Esophagus squamous epithelium (tissue), 5 donors: ENCODE measurements at regions not wholly inside any gene's neighbourhood (a gene's known extent, or its start where the extent isn't known, plus 50 kb on each side); places are given as distances from the start of the nearest gene placed in this dataset.

ENCODE experiments used
- DNase-seq: peaks from one replicate; lab custom pipeline; 2025; lab: John Stamatoyannopoulos, UW
- H3K27ac ChIP-seq, 4 donors: fragments of 200-600 bp; sonication (generic); one replicate each; pipeline ENCODE4 v1.5.1; 2016 to 2019; ENCODE audit warnings: mild to moderate bottlenecking in 1 of 4
- H3K27me3 ChIP-seq, 4 donors: fragments of 200-600 bp; sonication (generic); 1 replicate in 3 of 4; 2 replicates in 1 of 4; pipeline versions ENCODE4 v1.5.1 to v1.6.0; 2017 to 2021; ENCODE audit warnings: antibody characterized with exemption in 1 of 4
- H3K36me3 ChIP-seq, 3 donors: fragments of 200-600 bp; sonication (generic); one replicate each; pipeline ENCODE4 v1.5.1; 2016 to 2019
- H3K4me1 ChIP-seq, 3 donors: fragments of 200-600 bp; sonication (generic); one replicate each; pipeline ENCODE4 v1.5.1; 2017 to 2019
- H3K4me3 ChIP-seq, 4 donors: fragments of 200-600 bp; sonication (generic); 1 replicate in 3 of 4; 2 replicates in 1 of 4; pipeline ENCODE4 v1.5.1; 2016 to 2019; ENCODE audit warnings: mild to moderate bottlenecking in 2 of 4, moderate library complexity in 1 of 4
- H3K9me3 ChIP-seq, 3 donors: fragments of 200-600 bp; sonication (generic); one replicate each; pipeline ENCODE4 v1.5.1; 2016 to 2019
- POLR2A ChIP-seq, 4 donors: fragments of 450-650 bp; IDR thresholded peaks; one replicate each; pipeline ENCODE4 v1.6.1; 2017; ENCODE audit warnings: antibody characterized with exemption in 4 of 4, mild to moderate bottlenecking in 4 of 4, moderate library complexity in 3 of 4
- WGBS, 2 donors: methylation state at CpG; one replicate each; pipeline ENCODE4 v1.1.5; 2018; 5-methylcytosine and 5-hydroxymethylcytosine counted together
- intact Hi-C: fragments of 100-400 bp; cut with DNase I; formaldehyde crosslinking; loops from one replicate; pipeline ENCODE4 v1.15.0; 2022
- TF ChIP-seq, protein P1 (sequence below), 6 experiments: fragments of 450-650 bp in 4 of 6; fragments of 200-600 bp in 2 of 6; sonication (generic) in 2 of 6; IDR thresholded peaks; one replicate each; pipeline ENCODE4 v1.5.1; 2016 to 2019; ENCODE audit warnings: antibody characterized with exemption in 6 of 6, mild to moderate bottlenecking in 4 of 6, moderate library complexity in 4 of 6
- donor health status: DM: yes; HTN: yes; CAD: no.

DNA sequence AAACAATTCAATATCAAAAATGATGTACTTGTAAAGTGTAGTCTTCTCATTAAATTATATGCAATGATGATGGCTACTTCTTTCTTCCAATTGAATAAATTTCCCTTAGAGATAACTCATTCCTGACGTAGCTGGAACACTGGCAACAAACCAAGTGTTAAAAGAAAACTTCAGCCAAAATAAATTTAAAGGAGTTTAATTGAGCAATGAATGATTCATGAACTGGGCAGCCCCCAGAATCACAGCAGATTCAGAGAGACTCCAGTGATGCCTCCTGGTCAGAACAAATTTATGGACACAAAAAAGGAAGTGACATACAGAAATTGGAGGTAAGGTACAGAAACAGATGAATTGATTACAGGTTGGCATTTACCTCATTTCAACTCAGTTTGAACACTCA, 276.5 kb downstream of the DSC3 start:
- TF ChIP-seq, protein P1, sequence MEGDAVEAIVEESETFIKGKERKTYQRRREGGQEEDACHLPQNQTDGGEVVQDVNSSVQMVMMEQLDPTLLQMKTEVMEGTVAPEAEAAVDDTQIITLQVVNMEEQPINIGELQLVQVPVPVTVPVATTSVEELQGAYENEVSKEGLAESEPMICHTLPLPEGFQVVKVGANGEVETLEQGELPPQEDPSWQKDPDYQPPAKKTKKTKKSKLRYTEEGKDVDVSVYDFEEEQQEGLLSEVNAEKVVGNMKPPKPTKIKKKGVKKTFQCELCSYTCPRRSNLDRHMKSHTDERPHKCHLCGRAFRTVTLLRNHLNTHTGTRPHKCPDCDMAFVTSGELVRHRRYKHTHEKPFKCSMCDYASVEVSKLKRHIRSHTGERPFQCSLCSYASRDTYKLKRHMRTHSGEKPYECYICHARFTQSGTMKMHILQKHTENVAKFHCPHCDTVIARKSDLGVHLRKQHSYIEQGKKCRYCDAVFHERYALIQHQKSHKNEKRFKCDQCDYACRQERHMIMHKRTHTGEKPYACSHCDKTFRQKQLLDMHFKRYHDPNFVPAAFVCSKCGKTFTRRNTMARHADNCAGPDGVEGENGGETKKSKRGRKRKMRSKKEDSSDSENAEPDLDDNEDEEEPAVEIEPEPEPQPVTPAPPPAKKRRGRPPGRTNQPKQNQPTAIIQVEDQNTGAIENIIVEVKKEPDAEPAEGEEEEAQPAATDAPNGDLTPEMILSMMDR (IDR thresholded peaks at IDR 0.05) = no peak
- no peak for TF ChIP-seq POLR2A (IDR thresholded peaks at IDR 0.05)
- Histone ChIP-seq H3K36me3 (no peaks in the 10 kb centered on the region), H3K27ac (no peak overlapping the region), H3K9me3 (no peaks in the 10 kb centered on the region), H3K27me3 (no peaks in the 10 kb centered on the region), H3K4me1 (no peaks in the 10 kb centered on the region), H3K4me3 (no peak overlapping the region)
- DNase-seq = no peak
- WGBS, 2 donors = 0 to 8% methylated on average over 1 of the region's 1 CpG
- intact Hi-C loops = no loop called here

DNA sequence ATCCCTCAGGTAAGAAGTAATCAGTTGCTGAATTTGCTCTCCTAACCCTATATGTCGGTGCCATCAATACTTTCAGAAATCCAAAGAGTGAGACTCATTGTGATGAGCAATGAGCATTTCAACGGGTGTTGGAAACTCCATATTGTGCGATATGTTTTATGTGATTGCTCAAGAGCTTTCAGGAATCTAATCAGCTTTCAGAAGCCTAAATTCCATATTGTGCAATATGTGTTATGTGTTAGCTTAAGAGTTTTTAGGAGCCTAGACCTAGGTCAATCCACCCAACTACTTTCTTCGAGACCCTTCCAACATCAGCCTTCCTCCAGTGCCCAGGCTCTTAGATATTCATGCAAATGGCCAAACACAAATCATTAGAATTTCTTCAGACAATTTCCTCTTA, 277.3 kb downstream of the DSC3 start:
- no peaks in the 10 kb centered on the region for H3K27me3 ChIP-seq
- H3K27ac ChIP-seq = no peak overlapping the region
- TF ChIP-seq, protein P1 (IDR thresholded peaks at IDR 0.05) = no peak
- TF ChIP-seq POLR2A (IDR thresholded peaks at IDR 0.05) = no peak
- 73 to 76% methylated on average over 4 of the region's 4 CpGs for WGBS, 2 donors
- H3K36me3 ChIP-seq = no peaks in the 10 kb centered on the region
- intact Hi-C loops = no loop called here
- no peak overlapping the region for H3K4me3 ChIP-seq
- no peaks in the 10 kb centered on the region for H3K9me3 ChIP-seq
- no peaks in the 10 kb centered on the region for H3K4me1 ChIP-seq
- no peak for DNase-seq

DNA sequence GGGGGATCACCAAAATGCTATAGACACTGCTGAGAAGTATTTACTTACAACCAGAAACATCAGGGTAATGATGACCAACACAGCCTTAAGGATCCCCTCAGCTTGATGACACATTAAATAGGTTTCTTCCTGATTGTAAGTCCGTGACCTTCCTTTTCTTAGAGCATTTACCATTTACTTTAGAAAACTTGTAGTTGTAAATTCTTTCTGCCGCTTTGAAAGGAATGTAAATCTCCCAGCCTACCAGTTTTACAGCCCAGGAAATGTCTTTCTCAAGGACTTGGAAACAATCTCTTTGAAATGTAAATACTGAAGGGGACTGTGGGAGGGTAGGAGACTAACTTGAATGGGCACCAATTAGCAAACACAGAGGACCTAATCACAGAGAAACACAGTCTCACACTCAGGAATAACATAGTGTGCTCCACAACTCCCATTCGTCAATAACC, 278.6 kb downstream of the DSC3 start:
- H3K36me3 ChIP-seq = no peaks in the 10 kb centered on the region
- H3K4me3 ChIP-seq = no peak overlapping the region
- intact Hi-C loops = no loop called here
- no peak for TF ChIP-seq POLR2A (IDR thresholded peaks at IDR 0.05)
- TF ChIP-seq, protein P1 (IDR thresholded peaks at IDR 0.05) = no peak
- DNase-seq = no peak
- H3K27me3 ChIP-seq = no peaks in the 10 kb centered on the region
- H3K4me1 ChIP-seq = no peaks in the 10 kb centered on the region
- H3K9me3 ChIP-seq = no peaks in the 10 kb centered on the region
- no peak overlapping the region for H3K27ac ChIP-seq
- WGBS, 2 donors = 23 to 26% methylated on average over 3 of the region's 3 CpGs

DNA sequence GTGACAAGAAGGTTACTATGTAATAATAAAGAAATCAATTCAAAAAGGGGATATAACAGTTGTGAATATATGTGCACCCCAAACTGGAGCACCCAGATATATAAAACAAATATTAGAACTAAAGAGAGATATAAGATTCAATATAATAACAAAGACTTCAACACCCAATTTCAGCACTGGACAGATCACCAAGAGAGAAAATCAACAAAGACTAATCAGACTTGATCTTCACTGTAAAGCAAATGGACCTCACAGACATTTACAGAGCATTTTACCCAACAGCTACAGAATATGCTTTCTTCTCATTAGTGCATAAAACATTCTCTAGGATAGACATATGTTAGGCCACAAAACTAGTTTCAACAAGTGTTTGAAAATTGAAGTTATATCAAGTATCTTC, 287.7 kb downstream of the DSC3 start:
- Histone ChIP-seq H3K27ac (no peak overlapping the region), H3K27me3 (no peaks in the 10 kb centered on the region), H3K36me3 (no peaks in the 10 kb centered on the region), H3K9me3 (no peaks in the 10 kb centered on the region), H3K4me1 (no peaks in the 10 kb centered on the region), H3K4me3 (no peak overlapping the region)
- DNase-seq = no peak
- TF ChIP-seq POLR2A (IDR thresholded peaks at IDR 0.05) = no peak
- TF ChIP-seq, protein P1 (IDR thresholded peaks at IDR 0.05) = no peak
- intact Hi-C loops = no loop called here

DNA sequence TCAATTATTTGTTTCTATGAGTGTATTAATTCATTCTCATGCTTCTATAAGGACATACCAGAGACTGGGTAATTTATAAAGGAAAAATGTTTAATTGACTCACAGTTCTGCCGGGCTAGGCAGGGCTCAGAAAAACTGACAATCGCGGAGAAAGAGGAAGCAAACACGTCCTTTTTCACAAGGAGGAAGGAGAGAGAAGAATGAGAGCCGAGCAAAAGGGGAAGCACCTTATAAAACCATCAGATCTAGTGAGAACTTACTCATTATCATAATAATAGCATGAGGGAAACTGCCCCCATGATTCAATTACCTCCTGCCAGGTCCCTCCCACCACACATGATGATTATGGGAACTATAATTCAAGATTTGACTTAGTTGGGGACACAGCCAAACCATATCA, 294.0 kb downstream of the DSC3 start:
- H3K27ac ChIP-seq = no peak overlapping the region
- no peaks in the 10 kb centered on the region for H3K36me3 ChIP-seq
- H3K9me3 ChIP-seq = no peaks in the 10 kb centered on the region
- H3K4me3 ChIP-seq = no peak overlapping the region
- no peak for DNase-seq
- WGBS, 2 donors = 33 to 39% methylated on average over 4 to 5 of the region's 5 CpGs
- no peaks in the 10 kb centered on the region for H3K4me1 ChIP-seq
- TF ChIP-seq, protein P1 (IDR thresholded peaks at IDR 0.05) = no peak
- no peak for TF ChIP-seq POLR2A (IDR thresholded peaks at IDR 0.05)
- H3K27me3 ChIP-seq = no peaks in the 10 kb centered on the region
- intact Hi-C loops = no loop called here
